ENCODE measurements at regions not wholly inside any gene's neighbourhood (a gene's known extent, or its start where the extent isn't known, plus 50 kb on each side); places are given as distances from the start of the nearest gene placed in this dataset.

DNA sequence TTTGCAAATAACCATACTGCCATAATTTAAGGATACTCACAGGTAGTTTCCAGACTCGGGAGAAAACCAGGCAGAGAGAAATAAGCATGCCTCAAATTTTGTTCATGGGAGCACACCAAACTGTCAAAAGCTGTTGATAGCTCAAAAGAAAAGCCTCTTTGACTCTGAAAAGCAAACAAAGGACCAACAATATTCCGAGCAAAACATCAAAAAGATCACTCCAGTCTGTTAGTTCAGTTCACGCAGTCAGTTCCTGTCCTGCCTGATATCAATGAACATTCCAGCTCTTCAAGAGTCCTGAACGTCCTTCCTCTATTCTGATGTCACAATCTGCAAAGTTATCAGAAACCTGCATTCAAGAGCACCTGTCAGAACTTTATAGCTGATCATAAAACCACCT is 78.7 kb downstream of the RRM2 start:
- DNase-seq (ENCODE audit: low spot score): no peak
- Histone ChIP-seq H3K4me1 (ENCODE audit: control insufficient read depth in 4 of 4, insufficient read depth in 4 of 4, low read length in 3 of 4) (no peaks in the 10 kb centered on the region), H3K4me3 (ENCODE audit: low read depth in 1 of 3, low read length in 3 of 3) (no peak overlapping the region), H3K27ac (ENCODE audit: low read depth in 1 of 2, low read length in 2 of 2) (no peak overlapping the region), H3K9ac (ENCODE audit: low read depth in 1 of 2, low read length in 2 of 2) (no peak overlapping the region), H3K27me3 (ENCODE audit: control insufficient read depth in 4 of 4, insufficient read depth in 4 of 4, low read length in 3 of 4) (no peaks in the 10 kb centered on the region), H3K36me3 (ENCODE audit: control insufficient read depth in 4 of 4, insufficient read depth in 3 of 4, low read depth in 1 of 4, low read length in 3 of 4) (no peaks in the 10 kb centered on the region), H3K9me3 (ENCODE audit: control insufficient read depth in 4 of 4, low read length in 3 of 4) (no peaks in the 10 kb centered on the region)
- 82% methylated on average over 4 of the region's 4 CpGs for WGBS
- TF ChIP-seq HNF4G (IDR thresholded peaks at IDR 0.05) (no peak), RXRA (IDR thresholded peaks at IDR 0.05) (no peak), EGR1 (IDR thresholded peaks at IDR 0.05; ENCODE audit: low read depth in 2 of 2) (no peak), RAD21 (IDR thresholded peaks at IDR 0.05) (no peak)
- TF ChIP-seq, protein P1, sequence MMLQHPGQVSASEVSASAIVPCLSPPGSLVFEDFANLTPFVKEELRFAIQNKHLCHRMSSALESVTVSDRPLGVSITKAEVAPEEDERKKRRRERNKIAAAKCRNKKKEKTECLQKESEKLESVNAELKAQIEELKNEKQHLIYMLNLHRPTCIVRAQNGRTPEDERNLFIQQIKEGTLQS (IDR thresholded peaks at IDR 0.05): no peak
- TF ChIP-seq, protein P2, sequence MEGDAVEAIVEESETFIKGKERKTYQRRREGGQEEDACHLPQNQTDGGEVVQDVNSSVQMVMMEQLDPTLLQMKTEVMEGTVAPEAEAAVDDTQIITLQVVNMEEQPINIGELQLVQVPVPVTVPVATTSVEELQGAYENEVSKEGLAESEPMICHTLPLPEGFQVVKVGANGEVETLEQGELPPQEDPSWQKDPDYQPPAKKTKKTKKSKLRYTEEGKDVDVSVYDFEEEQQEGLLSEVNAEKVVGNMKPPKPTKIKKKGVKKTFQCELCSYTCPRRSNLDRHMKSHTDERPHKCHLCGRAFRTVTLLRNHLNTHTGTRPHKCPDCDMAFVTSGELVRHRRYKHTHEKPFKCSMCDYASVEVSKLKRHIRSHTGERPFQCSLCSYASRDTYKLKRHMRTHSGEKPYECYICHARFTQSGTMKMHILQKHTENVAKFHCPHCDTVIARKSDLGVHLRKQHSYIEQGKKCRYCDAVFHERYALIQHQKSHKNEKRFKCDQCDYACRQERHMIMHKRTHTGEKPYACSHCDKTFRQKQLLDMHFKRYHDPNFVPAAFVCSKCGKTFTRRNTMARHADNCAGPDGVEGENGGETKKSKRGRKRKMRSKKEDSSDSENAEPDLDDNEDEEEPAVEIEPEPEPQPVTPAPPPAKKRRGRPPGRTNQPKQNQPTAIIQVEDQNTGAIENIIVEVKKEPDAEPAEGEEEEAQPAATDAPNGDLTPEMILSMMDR (IDR thresholded peaks at IDR 0.05; ENCODE audit: low read depth, low read length, missing input control): no peak
- TF ChIP-seq, protein P3, sequence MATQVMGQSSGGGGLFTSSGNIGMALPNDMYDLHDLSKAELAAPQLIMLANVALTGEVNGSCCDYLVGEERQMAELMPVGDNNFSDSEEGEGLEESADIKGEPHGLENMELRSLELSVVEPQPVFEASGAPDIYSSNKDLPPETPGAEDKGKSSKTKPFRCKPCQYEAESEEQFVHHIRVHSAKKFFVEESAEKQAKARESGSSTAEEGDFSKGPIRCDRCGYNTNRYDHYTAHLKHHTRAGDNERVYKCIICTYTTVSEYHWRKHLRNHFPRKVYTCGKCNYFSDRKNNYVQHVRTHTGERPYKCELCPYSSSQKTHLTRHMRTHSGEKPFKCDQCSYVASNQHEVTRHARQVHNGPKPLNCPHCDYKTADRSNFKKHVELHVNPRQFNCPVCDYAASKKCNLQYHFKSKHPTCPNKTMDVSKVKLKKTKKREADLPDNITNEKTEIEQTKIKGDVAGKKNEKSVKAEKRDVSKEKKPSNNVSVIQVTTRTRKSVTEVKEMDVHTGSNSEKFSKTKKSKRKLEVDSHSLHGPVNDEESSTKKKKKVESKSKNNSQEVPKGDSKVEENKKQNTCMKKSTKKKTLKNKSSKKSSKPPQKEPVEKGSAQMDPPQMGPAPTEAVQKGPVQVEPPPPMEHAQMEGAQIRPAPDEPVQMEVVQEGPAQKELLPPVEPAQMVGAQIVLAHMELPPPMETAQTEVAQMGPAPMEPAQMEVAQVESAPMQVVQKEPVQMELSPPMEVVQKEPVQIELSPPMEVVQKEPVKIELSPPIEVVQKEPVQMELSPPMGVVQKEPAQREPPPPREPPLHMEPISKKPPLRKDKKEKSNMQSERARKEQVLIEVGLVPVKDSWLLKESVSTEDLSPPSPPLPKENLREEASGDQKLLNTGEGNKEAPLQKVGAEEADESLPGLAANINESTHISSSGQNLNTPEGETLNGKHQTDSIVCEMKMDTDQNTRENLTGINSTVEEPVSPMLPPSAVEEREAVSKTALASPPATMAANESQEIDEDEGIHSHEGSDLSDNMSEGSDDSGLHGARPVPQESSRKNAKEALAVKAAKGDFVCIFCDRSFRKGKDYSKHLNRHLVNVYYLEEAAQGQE (IDR thresholded peaks at IDR 0.05): no peak
- TF ChIP-seq, protein P4, sequence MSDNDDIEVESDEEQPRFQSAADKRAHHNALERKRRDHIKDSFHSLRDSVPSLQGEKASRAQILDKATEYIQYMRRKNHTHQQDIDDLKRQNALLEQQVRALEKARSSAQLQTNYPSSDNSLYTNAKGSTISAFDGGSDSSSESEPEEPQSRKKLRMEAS (IDR thresholded peaks at IDR 0.05): no peak
- TF ChIP-seq, protein P5, sequence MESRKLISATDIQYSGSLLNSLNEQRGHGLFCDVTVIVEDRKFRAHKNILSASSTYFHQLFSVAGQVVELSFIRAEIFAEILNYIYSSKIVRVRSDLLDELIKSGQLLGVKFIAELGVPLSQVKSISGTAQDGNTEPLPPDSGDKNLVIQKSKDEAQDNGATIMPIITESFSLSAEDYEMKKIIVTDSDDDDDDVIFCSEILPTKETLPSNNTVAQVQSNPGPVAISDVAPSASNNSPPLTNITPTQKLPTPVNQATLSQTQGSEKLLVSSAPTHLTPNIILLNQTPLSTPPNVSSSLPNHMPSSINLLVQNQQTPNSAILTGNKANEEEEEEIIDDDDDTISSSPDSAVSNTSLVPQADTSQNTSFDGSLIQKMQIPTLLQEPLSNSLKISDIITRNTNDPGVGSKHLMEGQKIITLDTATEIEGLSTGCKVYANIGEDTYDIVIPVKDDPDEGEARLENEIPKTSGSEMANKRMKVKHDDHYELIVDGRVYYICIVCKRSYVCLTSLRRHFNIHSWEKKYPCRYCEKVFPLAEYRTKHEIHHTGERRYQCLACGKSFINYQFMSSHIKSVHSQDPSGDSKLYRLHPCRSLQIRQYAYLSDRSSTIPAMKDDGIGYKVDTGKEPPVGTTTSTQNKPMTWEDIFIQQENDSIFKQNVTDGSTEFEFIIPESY (IDR thresholded peaks at IDR 0.05): no peak

DNA sequence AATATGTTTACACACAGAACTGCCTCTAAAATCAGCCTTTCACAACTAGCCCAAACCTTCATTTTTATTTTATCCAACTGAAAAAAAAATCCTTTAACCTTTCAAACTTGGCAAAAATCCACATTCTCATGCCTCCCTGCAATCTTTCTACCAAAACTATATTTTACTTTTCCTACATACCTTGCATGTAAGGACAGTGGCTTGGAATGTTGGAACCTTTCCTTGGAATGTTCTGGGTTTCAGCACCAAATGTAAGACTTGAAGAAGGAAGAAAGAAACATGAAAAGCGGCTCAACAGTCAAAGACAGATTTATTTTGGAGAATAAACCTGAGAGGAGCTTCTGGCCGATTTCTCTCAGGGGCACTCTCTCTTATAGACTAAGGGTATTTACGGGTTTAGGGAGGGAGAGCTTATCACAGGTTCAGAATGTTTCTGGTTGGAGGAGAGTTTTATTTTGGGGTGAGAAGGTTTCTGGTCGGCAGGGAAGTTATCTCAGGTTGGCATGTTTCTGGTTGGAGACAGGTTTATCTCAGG is 79.7 kb downstream of the RRM2 start:
- H3K4me3 ChIP-seq (ENCODE audit: low read depth in 1 of 3, low read length in 3 of 3): no peak overlapping the region
- no peak for TF ChIP-seq HNF4A (conservative IDR thresholded peaks at IDR 0.05)
- TF ChIP-seq, protein P3 (IDR thresholded peaks at IDR 0.05): no peak
- TF ChIP-seq NR2F2 (IDR thresholded peaks at IDR 0.05): no peak
- no peak for TF ChIP-seq RXRA (IDR thresholded peaks at IDR 0.05)
- no peak for TF ChIP-seq JUND (IDR thresholded peaks at IDR 0.05)
- TF ChIP-seq, protein P5 (IDR thresholded peaks at IDR 0.05): no peak
- TF ChIP-seq HNF4G (IDR thresholded peaks at IDR 0.05): no peak
- TF ChIP-seq SP1 (IDR thresholded peaks at IDR 0.05): no peak
- TF ChIP-seq TAF1 (conservative IDR thresholded peaks at IDR 0.05): no peak
- no peak for TF ChIP-seq YY1 (IDR thresholded peaks at IDR 0.05)
- TF ChIP-seq, protein P2 (IDR thresholded peaks at IDR 0.05; ENCODE audit: low read depth, low read length, missing input control): no peak
- H3K9me3 ChIP-seq (ENCODE audit: control insufficient read depth in 4 of 4, low read length in 3 of 4): no peaks in the 10 kb centered on the region
- H3K4me1 ChIP-seq (ENCODE audit: control insufficient read depth in 4 of 4, insufficient read depth in 4 of 4, low read length in 3 of 4): no peaks in the 10 kb centered on the region
- H3K9ac ChIP-seq (ENCODE audit: low read depth in 1 of 2, low read length in 2 of 2): no peak overlapping the region
- no peak for DNase-seq (ENCODE audit: low spot score)
- H3K27me3 ChIP-seq (ENCODE audit: control insufficient read depth in 4 of 4, insufficient read depth in 4 of 4, low read length in 3 of 4): no peaks in the 10 kb centered on the region
- H3K27ac ChIP-seq (ENCODE audit: low read depth in 1 of 2, low read length in 2 of 2): no peak overlapping the region
- no peaks in the 10 kb centered on the region for H3K36me3 ChIP-seq (ENCODE audit: control insufficient read depth in 4 of 4, insufficient read depth in 3 of 4, low read depth in 1 of 4, low read length in 3 of 4)
- WGBS: 84% methylated on average over 4 of the region's 4 CpGs

Data from liver (tissue), 8 donors.